ENCODE measurements at regions not wholly inside any gene's neighbourhood (a gene's known extent, or its start where the extent isn't known, plus 50 kb on each side); places are given as distances from the start of the nearest gene placed in this dataset.

DNA sequence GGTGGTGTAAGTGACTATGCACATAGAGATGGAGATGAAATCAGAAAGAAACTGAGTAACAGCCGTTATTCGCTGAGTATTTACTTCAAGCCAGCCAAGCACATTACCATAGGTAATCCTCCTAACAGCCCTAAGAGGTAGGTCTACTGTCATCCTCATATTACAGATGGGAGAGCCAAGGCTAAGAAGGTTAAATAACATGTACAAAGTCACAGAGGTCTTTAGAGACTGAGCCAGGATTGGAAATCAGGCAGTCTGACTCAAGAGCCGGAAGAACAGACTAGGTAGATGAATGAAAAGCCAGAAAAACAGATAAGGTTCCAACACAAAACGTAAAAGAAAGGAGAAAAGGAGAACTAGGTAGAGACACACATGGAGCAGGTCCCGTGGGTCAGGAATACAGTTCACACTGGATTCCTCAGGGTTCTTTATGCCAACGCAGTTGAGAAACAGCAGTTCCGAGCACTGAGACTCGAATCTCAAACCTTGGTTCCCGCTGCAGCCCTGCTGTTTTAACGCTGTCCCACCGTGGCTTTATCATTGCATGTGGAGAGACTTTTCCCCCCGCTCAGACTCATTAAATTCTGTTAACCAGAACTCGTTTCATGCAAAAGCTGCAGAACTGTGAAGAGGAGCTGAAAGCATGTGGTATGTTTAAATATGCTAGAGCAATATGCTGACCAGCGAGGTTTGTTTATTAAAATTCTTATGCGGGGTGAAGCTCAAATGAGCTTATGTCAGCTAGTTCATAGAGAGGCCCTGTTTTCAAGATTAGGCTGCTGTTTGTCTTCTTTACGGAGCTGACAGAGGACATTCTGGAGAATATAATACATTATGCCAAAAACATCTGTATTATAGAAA is 537.9 kb downstream of the CD83 start:
- no peaks in the 10 kb centered on the region; the same call in 2 of the 3 replicates for H3K9me3 ChIP-seq (replicated peaks; ENCODE audit: control insufficient read depth, insufficient read depth, low read length)
- peaks cover 12% of the 10 kb centered on the region for H3K4me1 ChIP-seq (ENCODE audit: control insufficient read depth, insufficient read depth, low read length)
- TF ChIP-seq NFYB (IDR thresholded peaks at IDR 0.05; ENCODE audit: insufficient read depth, low read depth, low read length): no peak
- no peak for TF ChIP-seq RCOR1 (conservative IDR thresholded peaks at IDR 0.05; ENCODE audit: low read depth, low read length)
- no peak for TF ChIP-seq RAD51 (IDR thresholded peaks at IDR 0.05)
- TF ChIP-seq JUND (IDR thresholded peaks at IDR 0.05; ENCODE audit: low read depth, low read length): no peak
- no peak for TF ChIP-seq BHLHE40 (IDR thresholded peaks at IDR 0.05; ENCODE audit: borderline replicate concordance in 1 of 2, low read depth in 2 of 2, low read length in 1 of 2)
- TF ChIP-seq SMAD1 (IDR thresholded peaks at IDR 0.05; ENCODE audit: low read depth, partially characterized antibody): no peak
- TF ChIP-seq HDAC2 (IDR thresholded peaks at IDR 0.05): no peak
- no peak for TF ChIP-seq CREB1 (IDR thresholded peaks at IDR 0.05; ENCODE audit: low read depth)
- TF ChIP-seq, protein P1, sequence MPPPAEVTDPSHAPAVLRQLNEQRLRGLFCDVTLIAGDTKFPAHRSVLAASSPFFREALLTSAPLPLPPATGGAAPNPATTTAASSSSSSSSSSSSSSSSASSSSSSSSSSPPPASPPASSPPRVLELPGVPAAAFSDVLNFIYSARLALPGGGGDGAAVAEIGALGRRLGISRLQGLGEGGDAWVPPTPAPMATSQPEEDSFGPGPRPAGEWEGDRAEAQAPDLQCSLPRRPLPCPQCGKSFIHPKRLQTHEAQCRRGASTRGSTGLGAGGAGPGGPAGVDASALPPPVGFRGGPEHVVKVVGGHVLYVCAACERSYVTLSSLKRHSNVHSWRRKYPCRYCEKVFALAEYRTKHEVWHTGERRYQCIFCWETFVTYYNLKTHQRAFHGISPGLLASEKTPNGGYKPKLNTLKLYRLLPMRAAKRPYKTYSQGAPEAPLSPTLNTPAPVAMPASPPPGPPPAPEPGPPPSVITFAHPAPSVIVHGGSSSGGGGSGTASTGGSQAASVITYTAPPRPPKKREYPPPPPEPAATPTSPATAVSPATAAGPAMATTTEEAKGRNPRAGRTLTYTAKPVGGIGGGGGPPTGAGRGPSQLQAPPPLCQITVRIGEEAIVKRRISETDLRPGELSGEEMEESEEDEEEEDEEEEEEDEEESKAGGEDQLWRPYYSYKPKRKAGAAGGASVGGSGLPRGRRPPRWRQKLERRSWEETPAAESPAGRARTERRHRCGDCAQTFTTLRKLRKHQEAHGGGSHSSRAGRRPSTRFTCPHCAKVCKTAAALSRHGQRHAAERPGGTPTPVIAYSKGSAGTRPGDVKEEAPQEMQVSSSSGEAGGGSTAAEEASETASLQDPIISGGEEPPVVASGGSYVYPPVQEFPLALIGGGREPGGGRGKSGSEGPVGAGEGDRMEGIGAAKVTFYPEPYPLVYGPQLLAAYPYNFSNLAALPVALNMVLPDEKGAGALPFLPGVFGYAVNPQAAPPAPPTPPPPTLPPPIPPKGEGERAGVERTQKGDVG (CRISPR knock-in tag; IDR thresholded peaks at IDR 0.05): no peak
- TF ChIP-seq MEF2B (IDR thresholded peaks at IDR 0.05; ENCODE audit: partially characterized antibody, poor library complexity, severe bottlenecking): no peak
- no peak for TF ChIP-seq BACH1 (IDR thresholded peaks at IDR 0.05; ENCODE audit: borderline replicate concordance)
- no peak for TF ChIP-seq PML (IDR thresholded peaks at IDR 0.05; ENCODE audit: low read length)
- H3K79me2 ChIP-seq (ENCODE audit: control insufficient read depth, insufficient read depth, low read length): no peaks in the 10 kb centered on the region
- ChIA-PET RAD21 (ENCODE audit: unreplicated experiment) (interaction anchor here (1.4 to 1.5 kb wide), 2 partner anchors 16 to 19 kb away, joined by 5 to 10 read pairs; no protein-coding TSS in a partner anchor), CTCF (interaction anchor here (0.7 to 3.1 kb wide), 4 partner anchors 9 to 56 kb away, joined by 3 to 13 read pairs (median 3); no protein-coding TSS in a partner anchor), SMC1A (ENCODE audit: uncharacterized antibody, unreplicated experiment) (interaction anchor here (1.0 to 3.0 kb wide), 4 partner anchors 16 to 77 kb away, joined by 3 to 26 read pairs (median 6); no protein-coding TSS in a partner anchor), POLR2A (no interaction called here)
- FAIRE-seq (peak; percentile 7), ATAC-seq (no peak; the same call in 2 of the 3 replicates), DNase-seq (ENCODE audit: low read depth, low spot score) (no peak)
- 65% methylated on average over 16 of the region's 16 CpGs for WGBS (ENCODE audit: insufficient coverage, insufficient replicate concordance, low lambda C conversion rate, missing lambda C conversion rate)
- intact Hi-C loops (cut with micrococcal nuclease; ENCODE audit: unreplicated experiment): no loop called here
- in situ Hi-C loops (cut with MboI): no loop called here
- H3K9ac ChIP-seq (ENCODE audit: control insufficient read depth, insufficient read depth, low read length): no peak overlapping the region
- no peak overlapping the region for H2AFZ ChIP-seq (ENCODE audit: control insufficient read depth, low read depth, low read length)
- H3K27me3 ChIP-seq (replicated peaks in 1 of 2; ENCODE audit: control insufficient read depth in 2 of 2, insufficient read depth in 2 of 2, low read length in 1 of 2): peaks cover 3 to 13% of the 10 kb centered on the region in 2 experiments; a peak in 2 of 4 replicates
- H3K4me3 ChIP-seq: no peak overlapping the region
- H3K4me2 ChIP-seq (ENCODE audit: control insufficient read depth, insufficient read depth): peak overlapping the region; percentile 53
- no peak overlapping the region for H3K27ac ChIP-seq (ENCODE audit: control insufficient read depth, insufficient read depth)
- no peaks in the 10 kb centered on the region for H3K36me3 ChIP-seq (ENCODE audit: control insufficient read depth in 2 of 2, insufficient read depth in 2 of 2, low read length in 1 of 2)
- no TSS peak for BruUV-seq (replicated peaks)
- no peaks in the 10 kb centered on the region for H4K20me1 ChIP-seq (ENCODE audit: control insufficient read depth, insufficient read depth)

All from GM12878 (cell line).